GM21619 (cell line): ENCODE measurements at regions not wholly inside any gene's neighbourhood (a gene's known extent, or its start where the extent isn't known, plus 50 kb on each side); places are given as distances from the start of the nearest gene placed in this dataset.

ENCODE experiments used
- ATAC-seq: cut with Tn5 transposase; IDR thresholded peaks from one replicate; pipeline ENCODE4 v1.9.1; 2021; ENCODE audit not compliant: unreplicated experiment

DNA sequence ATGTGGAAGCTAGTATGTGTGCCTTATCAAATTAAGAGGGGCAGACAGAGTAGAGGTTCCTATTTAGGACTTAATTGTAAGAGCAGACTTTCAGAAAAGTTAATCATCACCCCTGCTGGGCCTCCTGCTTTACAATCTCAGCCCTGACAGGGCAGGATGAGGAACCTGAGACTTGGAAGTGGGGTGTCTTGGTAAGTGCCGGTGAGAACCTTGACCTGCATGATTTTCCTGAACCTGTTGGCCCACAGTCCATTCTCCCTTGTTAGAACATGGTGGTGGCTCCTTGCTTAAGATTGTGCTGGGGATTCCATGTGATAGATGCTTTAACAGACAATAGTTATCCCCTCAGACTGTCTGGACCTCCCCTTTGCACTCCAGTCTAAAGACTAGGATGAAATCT, 141.7 kb upstream of the TMEM72 start:
- no peak for ATAC-seq

DNA sequence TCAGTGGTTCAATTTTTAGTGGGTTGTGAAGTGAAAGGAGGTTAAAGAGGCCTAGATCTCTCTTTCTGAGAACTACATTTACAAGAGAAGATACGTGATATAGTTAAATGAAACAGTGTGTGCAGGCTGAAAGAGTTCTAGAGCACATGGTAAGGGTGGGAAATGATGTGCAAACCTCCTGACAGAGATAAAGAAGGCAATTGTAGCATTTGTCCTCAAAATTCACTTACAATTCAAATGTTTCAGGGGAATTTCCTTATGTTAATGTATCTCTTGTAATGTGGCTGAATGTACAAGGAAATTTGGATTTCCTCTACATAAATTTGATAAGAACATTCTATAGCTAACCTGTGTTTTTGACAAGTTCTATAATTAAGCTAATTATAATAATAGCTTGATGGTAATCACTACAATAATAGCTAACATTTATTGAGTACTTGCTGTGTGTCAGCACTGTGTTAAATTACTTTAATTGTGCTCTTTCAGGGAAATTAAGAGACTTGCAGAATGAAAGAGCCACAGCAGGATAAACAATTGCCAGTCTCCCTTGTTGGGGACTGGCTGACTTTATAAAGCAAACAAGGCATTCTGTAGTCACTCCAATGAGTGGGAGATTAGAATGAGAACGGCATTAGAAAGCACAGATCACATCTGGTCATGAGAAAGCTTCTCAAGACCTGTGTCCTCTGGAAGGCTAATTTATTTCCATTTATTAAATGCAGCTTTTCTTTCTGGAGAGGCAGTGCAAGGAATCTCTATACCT, 139.7 kb upstream of the TMEM72 start:
- ATAC-seq = no peak

DNA sequence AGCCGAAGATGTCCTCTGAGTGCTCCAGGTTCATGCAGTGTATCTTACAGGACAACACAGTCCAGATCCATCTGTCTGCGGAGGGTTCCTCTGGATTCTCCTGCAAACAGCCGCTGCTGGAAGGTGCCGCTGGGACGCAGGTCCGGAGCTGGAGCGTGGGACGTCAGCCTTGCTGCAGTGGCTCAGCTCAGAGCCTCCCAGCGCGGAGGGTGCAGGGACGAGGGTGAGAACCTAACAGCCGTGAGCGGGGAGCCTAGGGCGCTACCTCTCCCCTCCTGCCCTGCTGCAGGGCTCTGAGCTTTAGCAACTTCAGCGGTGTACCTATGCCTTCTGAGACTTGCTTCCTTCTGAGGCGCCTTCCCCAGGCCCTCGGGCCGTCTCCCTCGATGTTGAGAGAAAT, 137.6 kb upstream of the TMEM72 start:
- ATAC-seq = no peak

GRCh38 chr10:44774676-44775401, 136.3 kb upstream of the TMEM72 start:
- no peak for ATAC-seq

- ATAC-seq = no peak
These were observed 135.8 kb upstream of the TMEM72 start for GRCh38 chr10:44775402-44775741.

GRCh38 chr10:44776181-44776580, 135.0 kb upstream of the TMEM72 start:
- no peak for ATAC-seq

DNA sequence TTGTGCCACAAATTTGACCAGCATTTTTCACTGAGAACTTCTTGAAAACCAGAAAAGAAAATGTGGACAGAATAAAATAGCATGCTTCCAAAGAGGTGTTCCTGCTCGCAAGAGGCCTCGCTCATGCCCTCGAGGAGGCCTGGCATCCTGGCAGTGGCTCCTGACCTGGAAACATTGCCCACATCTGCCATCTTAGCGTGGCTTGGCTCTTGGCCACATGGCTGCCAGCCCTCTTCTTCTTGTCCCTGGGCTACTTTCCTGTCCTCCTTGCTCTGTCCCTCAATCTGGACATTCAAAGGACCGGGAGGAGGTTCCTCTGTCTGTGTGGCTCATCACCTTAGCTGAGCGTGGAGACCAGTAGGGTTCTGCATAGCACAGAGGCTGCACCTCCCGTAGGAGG, 131.6 kb upstream of the TMEM72 start:
- no peak for ATAC-seq

DNA sequence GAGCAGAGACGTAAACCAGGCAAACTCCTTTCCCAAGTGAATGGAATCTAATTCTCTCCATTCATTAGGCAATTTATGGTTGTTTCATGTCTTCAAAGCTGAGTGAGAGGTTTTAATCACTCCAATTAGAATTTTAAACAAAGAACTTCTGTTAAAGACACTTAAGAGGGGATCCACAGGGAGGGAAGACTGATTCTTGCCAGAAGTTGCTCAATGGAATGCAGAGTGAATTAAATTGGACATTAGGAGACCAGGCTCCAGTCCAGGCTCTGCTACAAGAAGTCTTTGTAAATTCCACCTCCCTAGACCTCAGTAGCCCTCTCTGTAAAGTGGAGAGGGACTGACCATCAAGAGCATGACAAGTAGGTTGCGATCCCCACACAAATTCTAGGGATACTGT, 130.7 kb upstream of the TMEM72 start:
- no peak for ATAC-seq

DNA sequence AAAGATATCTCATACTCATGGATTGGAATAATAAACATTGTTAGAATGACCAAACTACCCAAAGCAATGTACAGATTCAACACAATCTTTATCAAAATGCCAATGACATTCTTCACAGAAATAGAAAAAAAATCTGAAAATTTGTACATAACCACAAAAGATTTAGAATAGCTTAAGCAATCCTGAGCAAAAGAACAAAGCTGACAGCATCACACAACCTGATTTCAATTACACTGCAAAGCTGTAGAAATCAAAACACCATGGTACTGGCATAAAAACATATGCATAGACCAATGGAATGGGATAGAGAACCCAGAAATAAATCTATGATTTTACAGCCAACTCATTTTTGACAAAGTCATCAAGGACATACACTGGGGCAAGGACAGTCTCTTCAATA, 130.0 kb upstream of the TMEM72 start:
- ATAC-seq = no peak

DNA sequence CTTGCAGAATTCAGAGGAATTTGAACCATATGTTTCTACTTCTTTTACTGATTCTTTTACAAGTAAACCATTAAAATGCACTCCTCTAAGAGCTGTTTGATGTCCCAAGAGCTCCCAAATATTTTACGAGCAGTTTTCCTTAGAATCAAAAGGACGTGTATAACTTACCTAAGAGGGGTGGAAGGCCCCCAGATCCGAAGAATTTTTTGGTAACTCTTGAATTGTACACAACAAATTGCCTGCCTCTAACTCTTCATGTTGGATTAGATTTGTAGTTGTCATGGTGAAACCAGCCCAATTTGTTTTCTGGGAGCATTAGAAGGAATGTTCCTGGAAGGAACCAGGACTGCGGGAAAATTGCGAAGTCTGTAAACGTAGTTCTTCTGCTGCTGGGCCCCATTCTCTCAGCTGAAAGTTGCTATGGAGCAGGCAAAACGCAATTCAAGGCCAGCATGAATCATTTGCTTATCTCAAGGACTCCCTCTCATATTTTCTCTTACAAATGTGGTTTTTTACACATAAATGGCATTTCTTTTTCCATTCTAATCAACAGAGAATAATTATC, 124.8 kb upstream of the TMEM72 start:
- no peak for ATAC-seq

DNA sequence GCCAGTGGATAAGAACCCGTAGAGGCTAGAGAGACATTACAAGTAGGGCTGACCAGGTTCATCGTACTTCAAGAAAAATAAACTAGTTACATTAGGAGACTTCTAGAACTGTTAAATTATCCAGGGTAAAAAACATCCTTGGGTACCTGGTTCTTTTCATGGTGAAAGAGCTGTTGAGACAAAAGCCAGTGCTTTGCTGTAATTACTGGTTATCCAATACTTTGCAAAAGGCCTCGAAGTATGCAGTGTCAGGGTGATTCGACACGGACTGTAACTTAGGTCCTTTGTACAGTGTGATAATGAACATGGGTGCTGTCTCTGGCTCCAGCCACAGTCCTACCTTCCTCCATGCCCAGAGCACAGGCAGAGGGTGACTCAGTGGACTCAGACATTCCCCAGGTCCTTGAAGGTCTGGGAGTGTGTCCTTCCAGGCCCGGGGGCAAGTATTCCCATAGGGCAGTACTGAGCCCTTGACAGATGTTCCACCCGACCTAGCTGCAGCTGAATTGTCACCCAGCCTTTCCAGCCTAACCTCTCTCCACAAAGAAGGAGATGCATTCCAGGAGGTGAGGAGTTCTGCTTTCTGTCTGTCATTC, 123.6 kb upstream of the TMEM72 start:
- no peak for ATAC-seq

GRCh38 chr10:44788147-44789129, 122.7 kb upstream of the TMEM72 start:
- ATAC-seq = no peak

- no peak for ATAC-seq
These were observed 118.9 kb upstream of the TMEM72 start for GRCh38 chr10:44792119-44792775.

DNA sequence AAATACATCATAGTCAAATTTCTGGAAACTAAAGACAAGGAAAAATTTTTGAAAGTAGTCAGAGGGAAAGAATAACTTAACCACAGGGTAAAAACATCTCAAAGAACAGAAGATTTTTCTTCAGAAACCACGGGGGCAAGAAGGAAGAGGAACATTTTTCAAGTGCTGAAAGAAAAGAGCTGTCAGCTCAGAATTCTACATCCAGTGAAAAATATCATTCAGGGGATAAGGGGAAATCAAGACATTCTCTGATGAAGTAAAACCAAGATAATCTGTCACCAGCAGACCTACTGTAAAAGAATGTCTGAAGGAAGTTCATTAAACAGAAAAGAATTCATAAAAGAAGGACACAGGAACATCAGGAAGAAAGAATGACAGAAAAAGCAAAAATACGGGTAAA, 111.2 kb upstream of the TMEM72 start:
- ATAC-seq = no peak

DNA sequence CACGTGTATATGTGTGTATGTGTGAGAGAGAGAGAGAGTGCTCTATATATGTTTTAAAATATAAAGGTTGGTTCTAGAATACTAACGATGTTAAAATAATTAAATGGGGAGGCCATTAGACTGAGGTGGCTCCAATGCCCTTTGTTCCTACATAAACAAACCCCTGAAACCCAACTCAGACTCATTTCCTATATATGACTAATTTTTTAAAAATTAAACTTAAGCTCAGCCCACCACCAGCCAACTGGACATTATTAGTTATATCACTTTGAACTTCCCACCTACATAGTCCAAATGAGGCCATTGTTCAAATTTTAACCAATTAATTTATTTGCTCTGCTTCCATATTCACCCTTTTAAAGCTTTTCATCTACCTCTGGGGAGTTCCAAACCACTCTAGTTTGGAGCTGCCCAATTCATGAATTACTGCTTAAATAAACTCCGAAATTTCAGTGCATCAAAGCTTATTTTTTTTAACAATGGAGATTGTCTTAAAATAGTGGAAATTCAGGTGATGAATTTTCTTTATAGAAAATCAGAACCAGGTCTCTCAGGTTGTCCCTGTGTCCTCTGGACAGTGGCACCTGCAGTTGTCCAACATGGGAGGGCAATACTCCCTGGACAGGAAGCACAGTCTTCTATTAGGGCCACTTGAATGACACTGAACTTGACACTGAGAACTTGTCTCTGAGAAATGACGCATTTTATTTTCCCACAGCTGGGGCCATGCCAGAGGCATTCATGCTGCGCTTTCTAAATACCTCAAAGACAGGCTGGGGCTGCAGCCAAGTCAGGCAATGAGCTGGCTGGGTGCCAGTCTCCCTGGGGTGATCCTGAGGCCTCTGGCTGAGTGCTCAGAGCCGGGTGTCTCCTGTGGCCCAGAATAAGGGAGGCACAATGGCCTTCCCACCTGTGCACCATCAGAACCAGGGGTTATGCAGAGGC, 109.5 kb upstream of the TMEM72 start:
- no peak for ATAC-seq

DNA sequence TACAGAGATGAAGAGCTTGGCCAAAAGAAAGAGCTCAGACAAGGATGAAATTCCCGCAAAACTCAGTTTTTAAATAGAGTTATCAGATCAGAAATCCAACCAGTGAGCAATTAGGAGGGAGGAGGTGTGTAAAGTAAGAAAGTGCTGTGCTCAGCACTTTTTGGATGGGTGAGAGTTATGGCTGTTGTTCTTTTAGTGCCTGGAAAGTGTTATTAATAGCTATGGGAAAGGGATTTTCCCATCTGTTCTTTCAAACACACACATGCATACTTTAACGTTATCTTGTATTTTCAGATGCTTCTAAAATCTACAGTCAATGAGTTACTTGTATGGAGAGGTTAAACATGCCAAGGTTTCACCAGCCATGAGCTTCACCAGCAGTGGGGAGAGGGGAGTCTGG, 107.3 kb upstream of the TMEM72 start:
- no peak for ATAC-seq

DNA sequence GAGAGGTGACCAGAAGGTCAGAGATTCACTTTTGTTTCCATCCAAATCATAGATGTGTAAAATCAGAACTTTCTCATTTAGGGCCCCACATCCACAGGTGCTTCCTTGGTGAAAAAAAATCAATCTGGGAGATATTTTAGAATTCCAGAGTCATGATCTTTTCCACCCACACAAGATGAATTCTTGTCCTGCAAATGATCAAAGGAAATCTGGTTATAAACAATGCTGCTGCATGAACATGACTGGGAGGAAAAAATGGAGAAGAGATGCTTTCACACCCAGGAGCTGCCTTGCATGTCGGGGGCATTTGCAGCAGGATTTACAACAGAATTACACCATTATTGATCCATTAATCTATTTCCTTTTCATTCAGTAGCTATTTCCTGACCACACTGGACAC, 106.5 kb upstream of the TMEM72 start:
- no peak for ATAC-seq

DNA sequence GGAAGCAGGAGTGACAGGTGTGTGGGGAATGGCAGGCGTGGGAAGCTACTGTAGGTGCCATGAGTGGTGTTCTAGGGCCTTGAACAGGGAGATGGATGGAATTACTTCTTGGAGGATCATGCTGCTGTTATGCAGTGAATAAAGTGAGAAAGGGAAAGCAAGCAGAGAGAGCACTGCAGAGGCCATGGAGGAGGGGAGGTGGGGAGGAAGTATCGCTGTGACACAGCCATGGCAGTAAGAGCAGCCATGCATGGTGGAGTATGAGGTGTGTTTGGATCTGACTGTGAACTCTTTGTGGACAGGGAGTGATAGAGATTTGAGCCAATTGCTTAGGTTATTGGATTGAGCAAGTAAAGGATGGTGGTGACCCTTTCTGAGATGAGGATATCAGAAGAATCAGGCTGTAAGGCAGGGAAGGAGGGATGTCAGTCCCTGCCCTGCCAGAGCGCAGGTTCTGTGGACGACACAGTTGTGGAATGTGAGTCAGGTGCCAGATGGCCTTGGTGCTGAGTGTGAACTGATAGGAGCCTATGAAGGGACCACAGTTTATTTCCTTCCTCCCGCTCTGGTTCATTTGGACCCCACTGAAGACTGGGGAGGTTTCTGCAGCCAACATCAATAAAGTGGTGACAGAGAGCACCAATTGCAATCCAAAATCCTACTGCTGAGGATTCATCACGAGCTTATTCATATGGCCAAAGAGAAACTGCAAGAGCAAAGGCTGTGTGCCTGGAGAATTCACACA, 105.5 kb upstream of the TMEM72 start:
- no peak for ATAC-seq

DNA sequence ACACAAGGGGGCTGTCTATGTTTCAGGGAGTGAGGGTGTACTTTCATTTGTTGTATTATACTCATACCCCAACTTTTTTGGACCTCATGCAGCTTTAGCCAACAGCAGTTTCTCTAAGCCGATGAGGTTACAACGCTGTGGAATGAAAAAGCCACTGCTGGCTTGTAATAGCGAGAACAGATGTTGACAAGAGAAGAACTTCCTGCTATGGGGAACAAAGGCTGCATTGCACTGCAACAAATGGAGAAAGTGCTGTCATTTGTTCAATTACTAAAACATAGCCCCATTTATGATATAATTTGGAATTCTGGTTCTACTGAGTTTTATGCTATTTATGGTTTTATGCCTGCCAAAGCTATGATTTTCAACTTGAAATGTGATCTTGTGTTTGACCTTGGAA, 104.2 kb upstream of the TMEM72 start:
- no peak for ATAC-seq
